Activated B cell treated with CpG ODN at 0.5 μM for 24 hours (primary cell): ENCODE measurements at regions not wholly inside any gene's neighbourhood (a gene's known extent, or its start where the extent isn't known, plus 50 kb on each side); places are given as distances from the start of the nearest gene placed in this dataset.

Experiments
- ATAC-seq: fragments of 200-7000 bp; cut with Tn5 transposase; one replicate; pipeline ENCODE4 v1.10.0; 2021; ENCODE audit warnings: low read depth, mild to moderate bottlenecking, moderate library complexity
- CTCF ChIA-PET: fragments of 350-600 bp; sonication (Branson Sonifier 250); formaldehyde crosslinking; loops from one replicate; lab custom pipeline; 2021; ENCODE audit warnings: antibody characterized with exemption; lab: Charles Lee
- POLR2A ChIA-PET: fragments of 350-600 bp; sonication (Branson Sonifier 250); formaldehyde crosslinking; loops from one replicate; lab custom pipeline; 2021; ENCODE audit warnings: antibody characterized with exemption; lab: Charles Lee
- DNase-seq: peaks from one replicate; pipeline ENCODE4 v3.0.0; 2022
- H3K27ac Mint-ChIP-seq: one replicate; pipeline ENCODE4 v1.8.0; 2020; ENCODE audit warnings: mixed read lengths
- H3K27me3 Mint-ChIP-seq: one replicate; pipeline ENCODE4 v1.8.0; 2021; ENCODE audit warnings: mixed read lengths
- H3K36me3 Mint-ChIP-seq: one replicate; pipeline ENCODE4 v1.8.0; 2021; ENCODE audit warnings: low read depth, mixed read lengths
- H3K4me1 Mint-ChIP-seq: one replicate; pipeline ENCODE4 v1.8.0; 2021; ENCODE audit warnings: mixed read lengths
- H3K4me3 Mint-ChIP-seq: one replicate; pipeline ENCODE4 v1.8.0; 2020; ENCODE audit warnings: mild to moderate bottlenecking, mixed read lengths
- H3K9me3 Mint-ChIP-seq: one replicate; pipeline ENCODE4 v1.8.0; 2020; ENCODE audit warnings: mixed read lengths
- intact Hi-C: fragments of 100-400 bp; cut with micrococcal nuclease; formaldehyde crosslinking; loops from one replicate; pipeline ENCODE4 v1.15.1; 2024
- TF ChIP-seq, protein P1 (sequence below): fragments of 200-600 bp; IDR thresholded peaks from one replicate; pipeline ENCODE4 v1.8.0; 2022; ENCODE audit warnings: antibody characterized with exemption, mild to moderate bottlenecking

DNA sequence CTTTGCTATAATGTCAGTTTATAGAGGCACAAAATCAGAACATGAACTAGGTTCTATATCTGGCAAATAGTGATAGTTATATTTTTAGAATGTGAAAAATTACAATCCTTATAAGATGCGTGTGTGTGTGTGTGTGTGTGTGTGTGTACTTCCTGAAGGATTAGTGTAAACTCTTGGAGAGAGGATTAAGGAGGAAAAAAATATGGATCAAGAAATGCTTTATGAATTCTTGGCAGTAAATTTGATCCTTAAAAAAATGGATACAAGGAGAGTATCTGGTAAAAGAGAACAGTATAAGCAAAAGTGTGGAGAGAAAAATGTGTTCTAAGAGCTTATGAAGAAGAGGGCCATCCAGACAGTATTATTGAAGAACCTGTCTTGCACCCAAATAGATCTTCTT, 484.3 kb downstream of the ADRA2A start:
- TF ChIP-seq, protein P1, sequence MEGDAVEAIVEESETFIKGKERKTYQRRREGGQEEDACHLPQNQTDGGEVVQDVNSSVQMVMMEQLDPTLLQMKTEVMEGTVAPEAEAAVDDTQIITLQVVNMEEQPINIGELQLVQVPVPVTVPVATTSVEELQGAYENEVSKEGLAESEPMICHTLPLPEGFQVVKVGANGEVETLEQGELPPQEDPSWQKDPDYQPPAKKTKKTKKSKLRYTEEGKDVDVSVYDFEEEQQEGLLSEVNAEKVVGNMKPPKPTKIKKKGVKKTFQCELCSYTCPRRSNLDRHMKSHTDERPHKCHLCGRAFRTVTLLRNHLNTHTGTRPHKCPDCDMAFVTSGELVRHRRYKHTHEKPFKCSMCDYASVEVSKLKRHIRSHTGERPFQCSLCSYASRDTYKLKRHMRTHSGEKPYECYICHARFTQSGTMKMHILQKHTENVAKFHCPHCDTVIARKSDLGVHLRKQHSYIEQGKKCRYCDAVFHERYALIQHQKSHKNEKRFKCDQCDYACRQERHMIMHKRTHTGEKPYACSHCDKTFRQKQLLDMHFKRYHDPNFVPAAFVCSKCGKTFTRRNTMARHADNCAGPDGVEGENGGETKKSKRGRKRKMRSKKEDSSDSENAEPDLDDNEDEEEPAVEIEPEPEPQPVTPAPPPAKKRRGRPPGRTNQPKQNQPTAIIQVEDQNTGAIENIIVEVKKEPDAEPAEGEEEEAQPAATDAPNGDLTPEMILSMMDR: no peak
- Mint-ChIP-seq H3K36me3 (no peaks in the 10 kb centered on the region), H3K9me3 (no peaks in the 10 kb centered on the region), H3K4me1 (no peaks in the 10 kb centered on the region), H3K27me3 (peaks cover 6% of the 10 kb centered on the region), H3K4me3 (no peak overlapping the region), H3K27ac (no peak overlapping the region)
- CTCF ChIA-PET: no interaction called here
- intact Hi-C loops: no loop called here
- ATAC-seq: no peak
- POLR2A ChIA-PET: no interaction called here
- no peak for DNase-seq

DNA sequence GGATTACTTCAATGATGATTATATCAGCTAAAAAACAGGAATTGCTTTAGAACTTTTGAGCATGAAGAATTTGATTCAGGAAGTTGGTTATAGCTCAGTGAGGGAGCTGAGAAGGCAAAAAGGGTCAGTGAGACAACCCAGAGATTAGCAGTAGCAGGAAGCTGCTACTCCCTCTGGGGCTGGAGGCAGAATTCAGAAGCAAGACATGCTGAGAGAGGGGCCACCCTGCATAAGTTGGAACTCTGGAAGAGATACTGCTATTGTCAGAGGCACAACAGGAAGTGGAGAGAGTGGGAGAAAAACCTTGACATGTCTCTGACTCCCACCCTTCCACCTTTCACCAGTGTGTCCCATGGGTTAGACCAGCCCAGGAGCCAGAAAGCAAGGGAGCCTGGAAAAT, 488.7 kb downstream of the ADRA2A start:
- no peak for ATAC-seq
- Mint-ChIP-seq H3K4me1 (no peaks in the 10 kb centered on the region), H3K4me3 (no peak overlapping the region), H3K27ac (no peak overlapping the region), H3K9me3 (no peaks in the 10 kb centered on the region), H3K36me3 (no peaks in the 10 kb centered on the region), H3K27me3 (no peaks in the 10 kb centered on the region)
- ChIA-PET CTCF (no interaction called here), POLR2A (no interaction called here)
- TF ChIP-seq, protein P1: no peak
- no peak for DNase-seq
- intact Hi-C loops: no loop called here

DNA sequence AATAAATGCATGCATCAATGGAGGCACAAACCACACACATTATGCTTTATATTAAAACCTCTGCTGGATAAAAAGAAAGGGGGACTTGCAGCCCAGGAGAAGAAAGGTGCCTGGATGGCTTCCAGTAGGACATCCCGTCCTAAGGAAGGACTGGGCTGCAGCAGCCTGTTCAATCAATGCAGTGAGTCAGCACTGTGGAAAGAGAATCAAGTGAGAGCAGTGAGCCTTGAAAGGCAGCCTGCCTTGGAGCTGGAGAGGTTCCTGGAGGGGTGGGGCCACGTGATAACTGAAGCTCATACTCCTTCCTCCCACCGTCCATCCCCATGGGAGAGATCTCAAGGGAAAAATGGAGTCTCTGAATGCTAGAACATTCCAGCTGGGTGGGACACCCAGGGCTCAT, 501.2 kb downstream of the ADRA2A start:
- no peak overlapping the region for H3K4me3 Mint-ChIP-seq
- no peaks in the 10 kb centered on the region for H3K36me3 Mint-ChIP-seq
- TF ChIP-seq, protein P1: no peak
- no peak overlapping the region for H3K27ac Mint-ChIP-seq
- H3K9me3 Mint-ChIP-seq: no peaks in the 10 kb centered on the region
- CTCF ChIA-PET: no interaction called here
- H3K27me3 Mint-ChIP-seq: no peaks in the 10 kb centered on the region
- ATAC-seq: no peak
- POLR2A ChIA-PET: no interaction called here
- DNase-seq: no peak
- intact Hi-C loops: no loop called here
- H3K4me1 Mint-ChIP-seq: no peaks in the 10 kb centered on the region

DNA sequence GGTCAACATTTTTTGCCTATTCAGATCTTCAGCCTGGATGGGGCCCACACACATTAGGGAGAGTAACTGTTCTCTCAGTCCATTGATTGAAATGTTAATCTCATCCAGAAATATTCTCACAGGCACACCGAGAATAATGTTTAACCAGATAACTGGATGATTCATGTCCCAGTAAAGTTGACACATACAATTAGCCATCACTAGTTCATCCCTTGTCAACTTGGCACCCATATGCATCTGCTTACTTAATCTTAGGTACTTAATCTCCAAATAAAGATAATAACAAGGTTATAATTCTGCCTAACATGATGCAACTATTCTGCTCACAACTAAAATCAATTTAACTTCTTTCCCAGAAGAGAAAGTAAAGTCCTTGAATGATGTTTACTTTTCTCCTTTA, 502.6 kb downstream of the ADRA2A start:
- Mint-ChIP-seq H3K36me3 (no peaks in the 10 kb centered on the region), H3K27ac (no peak overlapping the region), H3K4me3 (no peak overlapping the region), H3K4me1 (no peaks in the 10 kb centered on the region), H3K9me3 (peaks cover 2% of the 10 kb centered on the region), H3K27me3 (no peaks in the 10 kb centered on the region)
- ATAC-seq (no peak), DNase-seq (no peak)
- intact Hi-C loops: no loop called here
- ChIA-PET POLR2A (no interaction called here), CTCF (no interaction called here)
- TF ChIP-seq, protein P1: no peak

DNA sequence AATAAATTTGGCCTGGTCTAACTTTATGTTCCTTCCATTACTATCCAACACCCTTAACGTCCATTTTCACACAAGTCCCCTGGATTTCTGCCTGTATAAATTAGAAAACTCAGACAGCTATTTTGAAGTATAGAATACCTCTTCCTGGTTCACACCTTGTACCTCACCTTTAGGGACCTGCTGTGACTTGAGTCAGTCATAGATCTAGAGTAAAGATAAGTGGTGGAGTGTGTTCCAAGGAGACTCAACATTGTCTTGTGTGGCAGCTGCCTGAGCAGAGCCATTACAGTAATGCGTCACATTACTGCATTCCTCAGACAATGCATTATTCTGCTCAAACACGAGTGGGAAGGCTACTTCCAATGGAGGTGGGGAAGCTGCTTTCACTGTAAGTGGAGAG, 513.9 kb downstream of the ADRA2A start:
- H3K27me3 Mint-ChIP-seq: no peaks in the 10 kb centered on the region
- DNase-seq (no peak), ATAC-seq (no peak)
- POLR2A ChIA-PET: no interaction called here
- intact Hi-C loops: no loop called here
- TF ChIP-seq, protein P1: no peak
- H3K36me3 Mint-ChIP-seq: no peaks in the 10 kb centered on the region
- CTCF ChIA-PET: no interaction called here
- peaks cover 2% of the 10 kb centered on the region for H3K9me3 Mint-ChIP-seq
- H3K4me3 Mint-ChIP-seq: no peak overlapping the region
- no peaks in the 10 kb centered on the region for H3K4me1 Mint-ChIP-seq
- no peak overlapping the region for H3K27ac Mint-ChIP-seq
